ENCODE measurements at regions not wholly inside any gene's neighbourhood (a gene's known extent, or its start where the extent isn't known, plus 50 kb on each side); places are given as distances from the start of the nearest gene placed in this dataset.

DNA sequence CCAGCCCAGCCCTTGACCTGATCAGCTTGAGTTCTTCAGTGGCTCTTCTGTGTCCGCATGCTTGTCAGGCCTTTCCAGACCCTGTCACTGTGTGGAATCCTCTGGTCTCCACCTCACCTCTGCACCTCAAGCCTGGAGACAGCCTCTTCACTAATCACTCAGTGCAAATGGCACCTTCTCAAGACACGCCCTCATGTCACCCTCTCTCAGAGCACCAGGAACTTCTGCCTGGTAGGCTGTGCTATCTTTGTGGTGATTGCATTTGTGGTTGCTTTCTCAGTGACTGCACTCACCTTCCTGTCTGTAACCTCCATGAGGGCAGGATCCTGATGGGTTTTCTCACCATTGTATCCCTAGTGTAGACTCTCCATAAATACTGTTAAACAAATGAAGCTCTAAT, 435.2 kb upstream of the CDH4 start:
- no peak for DNase-seq

DNA sequence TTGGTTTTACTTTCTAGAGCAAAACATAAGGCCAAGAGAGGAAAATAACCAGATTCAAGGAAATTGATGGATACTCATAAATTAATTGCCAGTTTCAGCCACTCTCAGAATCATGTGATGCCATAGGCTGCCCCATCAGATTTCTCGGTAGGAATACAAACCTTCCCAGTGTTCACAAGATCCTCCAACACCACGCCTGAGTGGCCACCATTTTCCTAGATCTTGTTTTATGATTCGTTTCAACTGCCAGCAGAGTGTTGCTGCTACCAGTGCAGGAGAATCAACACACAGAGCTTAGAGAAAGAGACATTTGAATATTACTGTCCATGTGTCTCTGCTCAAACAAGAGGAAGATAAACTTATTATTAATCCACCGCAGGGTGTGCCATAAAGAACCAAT, 434.2 kb upstream of the CDH4 start:
- DNase-seq, result no peak

DNA sequence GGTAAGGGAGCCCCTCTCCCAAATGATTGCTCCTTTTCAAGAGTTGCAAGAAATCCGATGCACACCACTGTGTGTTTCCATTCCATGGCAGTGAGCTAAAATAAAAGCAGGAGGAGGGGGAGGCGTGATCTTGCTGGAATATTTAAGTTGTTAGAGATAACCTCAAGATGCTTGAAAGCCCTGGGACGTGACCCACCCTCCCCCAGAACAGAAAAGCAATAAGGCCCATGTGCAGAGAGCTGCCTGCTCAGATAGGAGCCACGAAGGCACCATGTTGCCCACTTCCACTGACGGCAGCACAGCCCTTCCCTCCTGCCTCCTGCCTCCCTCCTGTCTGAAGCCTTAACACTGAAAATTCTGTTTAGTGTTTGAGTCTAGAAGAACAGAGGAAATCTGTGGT, 432.6 kb upstream of the CDH4 start:
- no peak for DNase-seq

DNA sequence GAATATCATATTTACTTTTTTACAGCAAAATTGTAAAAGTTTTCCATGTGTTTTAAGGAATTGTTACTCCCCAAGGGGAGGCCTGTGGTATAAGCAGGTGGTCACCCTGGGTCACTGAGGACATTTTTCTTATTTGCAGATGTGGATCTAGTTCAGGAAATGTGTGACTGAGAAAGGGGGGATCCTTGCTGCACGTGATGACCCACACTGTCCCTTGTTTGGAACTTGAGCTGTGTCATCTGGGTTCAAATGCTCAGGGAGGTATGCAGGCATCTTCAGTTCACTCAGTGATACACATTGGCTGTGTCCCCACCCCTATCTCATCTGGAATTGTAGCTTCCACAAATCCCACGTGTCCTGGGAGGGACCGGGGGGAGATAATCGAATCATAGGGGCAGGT, 431.9 kb upstream of the CDH4 start:
- no peak for DNase-seq

DNA sequence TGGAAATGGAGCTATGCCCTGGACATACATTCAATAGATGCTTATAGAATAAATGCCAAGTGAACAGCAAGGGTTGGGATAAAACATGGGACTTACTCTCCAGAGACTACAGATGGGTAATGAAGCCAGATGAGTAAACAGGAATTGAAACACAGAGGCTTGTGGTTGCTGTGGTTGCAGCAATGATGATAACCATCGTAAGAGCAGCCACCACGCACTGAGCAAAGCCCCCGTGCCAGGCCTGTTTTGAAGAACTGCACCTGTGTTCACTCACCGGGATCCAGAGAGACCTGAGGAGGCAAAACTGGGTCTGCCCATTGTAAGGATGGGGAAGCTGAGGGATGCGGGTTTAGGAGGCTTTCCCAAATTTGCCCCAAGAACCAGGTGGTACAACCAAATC, 431.1 kb upstream of the CDH4 start:
- no peak for DNase-seq

DNA sequence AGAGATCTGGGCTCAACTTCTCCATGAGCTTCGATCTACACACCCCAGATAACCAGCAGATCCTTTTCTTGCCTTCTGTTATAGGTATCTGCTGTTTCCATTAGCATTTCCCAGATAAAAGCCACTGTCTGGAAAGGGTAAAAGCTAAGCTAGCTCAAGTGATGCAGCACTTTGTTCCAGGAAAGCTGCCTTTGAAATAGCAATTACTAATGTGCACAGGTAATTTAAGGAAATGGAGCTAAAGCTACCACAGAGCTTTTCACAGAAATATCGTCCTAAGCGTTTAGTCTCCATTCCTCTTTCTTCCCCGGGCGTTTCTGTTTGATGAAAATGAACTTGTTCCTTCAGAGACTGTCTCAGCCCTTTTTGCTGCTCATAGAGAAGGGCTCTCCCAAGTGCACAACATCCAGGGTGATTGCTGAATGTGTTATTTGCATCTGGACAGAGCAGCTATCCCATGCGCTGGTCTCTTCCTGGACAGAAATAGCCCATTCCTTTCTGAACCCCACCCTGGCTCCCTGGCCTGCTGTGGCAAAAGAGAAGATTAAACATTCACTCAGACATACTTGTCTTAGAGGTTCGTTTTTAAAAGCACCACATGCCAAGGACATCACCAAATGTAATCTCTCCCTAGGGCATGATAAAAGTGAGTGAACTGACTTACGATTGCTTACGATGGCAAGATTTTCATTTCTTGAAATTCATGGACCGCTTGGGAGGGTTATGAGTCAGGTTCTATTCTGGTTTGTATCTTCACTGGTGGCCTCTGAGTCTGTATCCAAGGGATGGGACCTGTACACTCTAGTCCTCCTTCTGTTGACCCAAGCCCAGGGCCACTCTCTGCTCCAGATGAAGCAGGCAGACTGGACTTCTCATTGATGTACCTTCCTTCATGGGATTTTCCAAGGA, 429.1 kb upstream of the CDH4 start:
- DNase-seq, result no peak

DNA sequence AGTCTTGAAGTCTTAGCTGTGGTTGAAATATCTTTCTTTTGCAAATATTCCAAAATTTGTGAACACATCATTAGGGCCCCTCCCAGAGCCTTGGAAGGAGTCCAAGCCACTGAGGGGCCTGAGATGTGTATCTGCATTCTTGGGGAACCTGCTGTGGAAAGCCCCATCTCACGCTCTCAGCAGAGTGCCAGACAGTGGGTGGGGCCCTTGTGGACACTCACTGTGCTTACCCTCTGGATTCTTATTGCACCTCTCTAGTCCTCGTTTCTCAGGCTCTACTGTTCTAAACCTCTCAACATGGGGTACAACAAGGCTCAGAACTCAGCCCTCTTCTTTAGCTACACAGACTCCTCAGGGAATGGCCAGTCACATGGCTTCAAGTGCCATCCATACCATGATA, 416.2 kb upstream of the CDH4 start:
- DNase-seq, result no peak

DNA sequence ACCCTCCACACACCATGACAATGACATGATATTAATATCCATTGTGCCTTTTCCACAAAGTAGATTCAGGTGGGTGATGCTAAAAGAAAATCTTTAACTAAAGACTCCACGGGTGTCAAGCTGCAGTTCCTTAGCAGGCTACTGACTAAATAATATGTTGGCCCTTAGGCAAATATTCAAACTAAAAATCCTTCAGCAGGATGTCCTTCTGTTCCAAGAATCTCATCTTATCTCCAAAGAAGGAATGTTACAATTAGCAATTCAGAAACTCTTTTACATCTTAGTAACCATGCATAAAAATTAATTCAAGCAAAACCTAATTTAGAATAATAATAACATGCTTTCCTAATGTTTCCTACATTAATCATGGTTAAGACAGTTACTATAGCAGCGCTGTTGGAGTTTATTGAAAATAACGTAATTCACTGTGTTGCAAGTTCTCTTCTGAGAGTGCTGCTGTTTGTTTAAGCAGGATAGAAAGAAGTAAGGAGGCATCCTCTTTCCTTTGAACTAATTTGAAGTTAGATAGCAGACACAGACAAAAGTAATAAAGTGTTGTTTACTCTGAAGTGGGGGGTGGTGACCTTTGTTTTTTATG, 414.8 kb upstream of the CDH4 start:
- no peak for DNase-seq

DNA sequence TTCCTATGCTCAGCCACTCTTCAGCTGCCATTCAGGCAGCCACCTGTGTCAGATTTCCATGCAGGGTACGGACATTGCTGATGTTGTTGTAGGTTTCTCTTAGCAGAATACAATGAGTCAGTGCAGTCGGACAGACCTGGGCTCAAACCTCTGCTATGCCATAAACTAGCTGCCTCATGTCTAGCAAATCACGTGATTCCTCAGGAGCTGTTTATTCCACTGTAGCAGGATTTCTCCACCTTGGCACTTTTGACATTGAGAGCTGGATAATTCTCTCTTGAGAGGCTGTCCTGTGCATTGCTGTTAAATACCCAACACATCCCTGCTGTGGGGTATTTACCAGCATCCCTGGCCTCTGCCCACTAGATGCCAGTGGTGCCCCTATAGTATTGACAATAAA, 413.8 kb upstream of the CDH4 start:
- DNase-seq, result no peak

DNA sequence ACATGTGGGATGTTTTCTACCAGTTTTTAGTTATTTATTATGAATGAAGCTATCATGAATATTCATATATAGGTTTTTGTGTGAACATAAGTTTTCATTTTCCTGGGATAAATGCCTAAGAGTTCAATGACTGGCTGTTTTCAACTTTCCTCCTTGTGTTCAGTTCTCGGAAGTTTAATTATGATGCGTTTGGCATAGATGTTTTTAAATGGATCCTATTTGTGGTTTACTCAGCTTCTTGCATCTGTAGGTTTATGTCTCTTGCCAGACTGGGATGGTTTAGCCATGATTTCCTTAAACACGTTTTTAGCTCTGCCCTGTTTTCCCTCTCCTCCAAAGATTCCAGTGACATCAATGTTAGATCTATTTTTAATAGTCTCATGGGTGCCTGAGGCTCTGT, 411.1 kb upstream of the CDH4 start:
- no peak for DNase-seq

DNA sequence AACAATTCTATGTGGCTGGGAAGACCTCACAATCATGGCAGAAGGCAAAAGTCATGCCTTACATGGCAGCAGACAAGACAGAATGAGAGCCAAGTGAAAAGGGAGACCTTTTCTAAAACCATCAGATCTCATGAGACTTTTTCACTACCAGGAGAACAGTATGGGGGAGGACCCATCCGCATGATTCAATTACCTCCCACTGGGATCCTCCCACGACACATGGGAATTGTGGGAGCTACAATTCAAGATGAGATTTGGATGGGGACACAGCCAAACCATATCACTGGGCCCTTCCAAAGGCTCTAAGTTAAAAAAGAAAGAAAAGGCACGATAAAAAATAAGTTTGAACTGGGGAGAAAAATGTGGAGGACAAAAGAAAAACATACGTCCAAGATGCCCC, 406.9 kb upstream of the CDH4 start:
- DNase-seq, result no peak

DNA sequence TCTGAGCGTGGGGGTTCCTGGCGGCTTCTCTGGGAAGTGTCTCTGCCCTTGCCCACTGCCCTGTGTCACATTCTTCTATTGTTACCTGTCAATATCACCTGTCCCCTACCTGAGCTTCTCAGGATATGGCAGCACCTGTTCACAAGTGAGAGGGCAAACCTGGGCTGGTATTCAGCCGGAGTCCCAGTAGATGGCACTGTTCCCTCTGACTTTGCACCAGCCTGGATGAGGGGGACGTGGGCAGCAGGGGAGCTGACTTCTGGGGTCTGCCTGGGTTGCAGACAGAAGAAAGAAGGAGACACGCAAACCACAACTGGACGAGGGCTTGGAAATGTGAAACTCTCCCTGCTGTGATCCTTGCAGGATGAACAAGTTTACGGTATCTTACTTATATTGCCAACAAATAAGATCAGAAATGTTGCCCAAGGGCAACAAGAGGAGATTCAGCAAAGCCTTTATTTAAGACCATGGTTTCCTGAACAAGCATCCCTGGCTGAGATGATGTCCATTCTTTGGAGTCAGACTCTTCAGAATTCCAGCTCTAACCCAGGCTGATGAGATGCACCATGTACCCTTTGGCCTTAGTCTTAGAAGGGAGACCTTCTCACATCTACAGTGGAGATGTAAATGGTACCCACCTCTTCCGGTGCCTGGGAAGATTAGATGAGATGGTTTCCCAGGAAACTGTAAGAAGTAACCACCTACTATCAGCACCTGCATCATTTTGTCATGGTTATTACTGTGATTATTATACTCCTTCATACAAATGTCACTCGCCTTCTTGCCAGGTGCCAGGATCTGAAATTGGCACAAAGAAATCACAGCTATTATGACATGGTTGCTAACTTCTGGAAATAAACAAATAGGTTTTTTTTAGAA, 400.0 kb upstream of the CDH4 start:
- peak; percentile 35 for DNase-seq

DNA sequence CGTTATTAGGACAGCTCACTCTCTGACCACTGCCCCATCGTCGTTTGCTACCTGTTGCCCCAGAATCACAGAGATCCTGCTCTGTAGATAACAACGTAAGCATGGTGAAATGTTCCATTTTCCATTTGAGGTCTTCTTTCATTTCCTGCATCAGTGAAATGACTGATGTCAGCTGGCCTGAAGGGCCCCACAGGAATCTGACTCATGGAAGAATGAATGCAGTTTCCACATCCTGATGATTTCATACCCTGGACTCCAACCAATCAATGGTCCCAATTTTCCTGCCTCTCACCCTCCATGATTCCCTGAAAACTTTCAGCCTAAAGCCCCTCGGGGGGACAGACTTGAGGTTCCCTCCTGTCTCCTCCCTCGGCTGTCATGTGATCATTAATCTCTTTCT, 394.4 kb upstream of the CDH4 start:
- DNase-seq, result no peak

DNA sequence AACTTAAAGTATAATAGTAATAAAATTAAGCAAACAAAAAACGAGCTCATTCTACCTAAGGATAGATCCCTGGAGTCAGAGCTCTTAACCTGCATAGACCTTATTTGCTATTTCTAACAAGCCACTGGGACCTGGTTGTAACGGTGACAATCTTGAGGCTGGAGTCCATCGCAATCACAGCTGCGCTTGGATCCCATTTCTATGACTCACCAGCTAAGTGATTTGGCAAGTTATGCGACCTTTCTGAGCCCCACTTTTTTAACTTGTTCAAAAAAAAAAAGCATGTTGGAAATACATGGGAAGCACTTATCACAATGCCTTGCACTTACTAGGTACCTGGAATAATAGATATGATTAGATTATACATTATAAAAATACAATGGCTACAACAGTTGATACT, 389.5 kb upstream of the CDH4 start:
- DNase-seq, result no peak

DNA sequence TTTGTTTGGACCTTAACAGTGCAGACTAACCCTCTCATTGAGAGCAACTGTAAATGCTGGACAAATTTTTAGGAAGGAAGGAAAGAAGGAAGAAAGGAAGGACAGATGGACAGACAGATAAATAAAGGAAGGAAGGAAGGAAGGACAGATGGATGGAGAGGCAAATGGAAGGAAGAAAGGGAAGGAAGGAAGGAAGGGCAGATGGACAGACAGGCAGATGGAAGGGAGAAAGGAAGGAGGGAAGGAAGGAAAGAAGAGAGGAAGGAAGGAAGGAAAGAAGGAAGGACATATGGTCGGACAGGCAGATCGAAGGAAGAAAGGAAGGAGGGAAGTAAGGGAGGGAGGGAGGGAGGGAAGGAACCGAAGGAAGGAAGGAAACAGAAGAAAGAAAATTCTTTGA, 388.5 kb upstream of the CDH4 start:
- no peak for DNase-seq

DNA sequence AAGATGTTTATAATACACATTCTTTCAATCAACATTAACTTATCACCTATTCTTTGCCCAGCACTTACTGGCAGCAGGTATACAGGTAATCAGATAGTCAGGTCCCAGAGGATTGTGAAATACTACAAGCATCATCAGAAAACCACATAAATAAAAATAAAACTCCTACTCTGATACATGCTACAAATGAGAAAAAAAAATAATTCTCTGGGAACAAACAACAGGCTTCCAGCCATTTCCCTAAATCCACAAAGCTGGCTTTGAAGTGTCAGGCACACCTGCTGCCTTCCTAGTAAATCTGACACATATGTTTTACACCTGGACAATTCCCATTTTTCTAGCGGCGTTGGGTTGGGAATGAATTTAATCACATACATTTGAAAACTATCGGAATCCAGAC, 384.5 kb upstream of the CDH4 start:
- DNase-seq, result no peak

DNA sequence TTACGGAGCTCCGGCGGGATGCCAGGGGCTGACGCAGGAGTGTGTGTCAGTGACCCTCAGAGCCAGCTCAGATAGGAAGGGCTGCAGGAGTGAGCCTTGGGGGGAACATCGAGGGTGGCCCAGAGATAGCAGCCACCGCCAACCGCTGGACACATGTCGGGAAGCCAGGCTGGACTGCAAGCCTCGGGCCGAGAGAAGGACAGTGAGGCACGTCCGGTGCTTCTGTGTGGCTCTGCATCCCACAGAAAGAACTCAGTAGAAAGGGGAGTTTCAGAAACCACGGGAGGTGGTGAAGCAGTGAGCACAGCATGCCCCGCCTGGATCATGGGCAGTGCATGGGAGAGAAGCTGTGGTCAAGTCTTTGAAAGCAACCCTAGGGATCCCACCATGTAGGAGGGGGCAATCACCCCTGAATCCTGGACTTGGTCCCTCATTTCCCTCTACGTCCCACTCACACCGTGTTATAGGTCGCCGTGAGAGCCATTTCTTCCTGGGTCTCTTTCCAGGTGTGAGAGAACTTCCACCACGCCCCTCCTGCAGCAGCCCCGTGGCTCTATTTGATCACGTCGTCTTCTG, 383.7 kb upstream of the CDH4 start:
- no peak for DNase-seq

DNA sequence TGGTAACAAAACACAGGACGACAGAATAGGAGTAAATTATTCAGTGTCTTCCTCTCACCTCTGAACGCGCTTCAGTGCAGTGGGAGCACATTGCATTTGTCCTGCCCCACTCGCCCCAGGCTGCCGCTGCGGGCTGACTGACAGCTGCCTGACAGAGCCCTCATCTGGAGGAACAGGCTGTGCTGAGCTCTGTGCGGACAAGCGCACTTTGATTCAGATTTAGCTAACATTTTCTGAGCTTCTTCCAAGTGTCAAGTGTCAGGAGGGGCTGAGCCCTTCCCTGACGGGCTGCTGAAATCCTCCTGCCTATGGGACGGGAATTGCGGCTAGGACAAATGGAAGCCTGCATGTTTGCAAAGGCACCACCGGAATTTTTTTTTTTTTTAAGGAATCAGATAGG, 383.0 kb upstream of the CDH4 start:
- no peak for DNase-seq

DNA sequence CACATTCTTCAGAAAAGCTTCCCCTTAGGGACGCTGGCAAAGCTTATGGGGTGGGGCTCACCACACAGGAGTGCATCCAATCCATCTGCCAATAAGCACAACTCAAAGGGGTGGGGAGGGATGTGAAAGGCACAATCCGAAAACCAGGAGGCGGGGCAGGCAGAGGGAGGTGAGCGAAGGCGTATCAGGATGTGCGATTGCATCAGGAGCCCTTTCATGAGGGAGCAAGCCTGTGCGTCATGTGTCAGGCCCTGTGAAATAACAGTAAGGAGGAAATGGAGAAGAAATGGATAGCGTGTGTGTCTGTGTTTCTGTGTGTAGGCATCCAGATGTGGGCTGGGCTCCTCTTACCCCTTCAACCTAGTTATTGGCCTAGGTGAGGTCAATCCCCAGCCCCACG, 382.4 kb upstream of the CDH4 start:
- DNase-seq, result no peak

DNA sequence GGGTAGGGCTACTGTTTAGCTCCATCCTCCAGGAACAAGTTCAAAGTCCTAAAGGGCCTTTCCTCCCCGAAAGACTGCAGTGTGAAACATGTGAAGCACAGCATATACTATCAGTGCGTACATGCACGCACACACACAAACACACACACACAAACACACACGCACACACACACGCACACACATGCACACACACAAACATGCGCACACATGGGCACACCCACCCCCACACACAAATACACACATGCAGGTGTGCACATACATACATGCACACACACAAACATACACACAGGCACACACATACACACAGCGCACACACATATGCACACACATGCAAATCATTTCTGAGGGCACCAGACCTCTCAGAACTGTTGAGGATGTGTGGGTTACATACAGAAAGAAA, 382.0 kb upstream of the CDH4 start:
- DNase-seq, result no peak

DNA sequence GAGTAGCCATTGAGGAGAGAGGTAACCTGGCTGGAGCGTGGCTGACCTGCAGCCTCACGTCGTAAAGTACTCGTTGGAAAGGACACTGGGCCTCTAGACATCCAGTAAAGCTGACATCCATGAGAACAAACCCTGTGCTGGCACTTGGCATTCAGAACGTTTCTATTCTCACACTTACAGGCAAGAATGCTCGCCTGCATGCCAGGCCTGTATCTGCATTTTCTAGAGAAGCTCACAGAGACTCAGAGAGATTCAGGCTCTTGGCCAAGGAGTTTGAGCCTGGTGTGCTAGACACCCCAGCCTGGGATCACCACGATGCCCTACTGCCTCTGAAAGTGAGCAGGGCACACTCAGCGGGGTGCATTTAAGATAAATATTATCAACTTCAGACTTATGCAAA, 379.8 kb upstream of the CDH4 start:
- no peak for DNase-seq

DNA sequence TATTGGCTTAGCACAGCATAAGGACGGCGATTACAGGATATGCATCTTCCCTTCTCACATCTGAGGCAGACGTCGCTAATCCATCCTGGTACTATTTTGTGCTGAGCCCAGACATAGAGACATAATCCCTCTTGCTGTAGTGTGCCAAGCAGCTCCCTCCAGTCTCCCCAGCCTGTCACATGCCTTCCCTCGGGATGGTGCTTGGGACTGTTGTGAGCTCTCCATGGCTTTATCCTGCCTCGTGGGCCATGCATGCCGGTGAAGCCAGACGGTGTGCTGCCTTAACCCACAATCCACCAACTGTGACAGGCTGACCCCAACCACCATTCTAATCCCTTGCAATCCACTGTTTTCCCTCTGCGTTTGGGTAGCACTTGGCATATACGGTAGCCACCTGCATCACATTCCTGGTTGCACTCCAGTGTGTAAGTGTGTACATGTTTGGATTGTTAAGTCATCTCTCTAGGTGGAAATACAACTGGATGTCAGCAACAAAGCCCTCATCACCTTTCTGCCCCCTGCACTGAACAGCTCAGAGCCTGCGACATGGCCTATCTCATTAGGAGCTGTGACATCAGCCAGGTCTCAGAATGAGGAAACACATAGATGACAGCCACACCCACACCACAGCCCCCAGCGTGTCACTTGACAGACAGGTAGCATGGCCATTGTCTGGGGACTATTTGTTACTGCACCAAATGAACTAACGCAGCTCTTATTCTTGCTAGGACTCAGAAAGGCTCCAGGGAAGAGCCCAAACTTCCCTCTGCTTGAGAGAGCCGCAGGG, 374.8 kb upstream of the CDH4 start:
- no peak for DNase-seq

DNA sequence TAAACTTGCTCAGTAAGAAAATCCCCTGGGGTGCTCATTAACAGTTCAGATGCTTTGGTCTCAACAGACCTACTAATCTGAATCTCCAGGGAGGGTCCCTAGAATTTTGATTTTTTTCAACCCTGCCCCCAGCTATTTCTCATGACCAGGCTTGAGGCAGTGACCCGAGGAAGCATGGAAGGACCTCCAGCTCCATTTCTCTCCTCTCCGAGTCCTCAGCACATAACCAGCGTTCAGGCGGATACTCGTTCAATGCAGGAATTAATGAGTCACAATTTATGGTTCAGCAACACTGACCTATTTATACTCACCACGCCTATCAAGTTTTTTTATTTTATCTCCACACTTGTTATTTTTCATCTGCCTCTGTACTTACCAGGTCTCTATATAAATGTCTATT, 369.2 kb upstream of the CDH4 start:
- DNase-seq, result no peak

Data from DMS79 treated with DMSO at 0.1 percent for 48 hours (cell line).